CD4-positive, alpha-beta T cell (primary cell): ENCODE measurements at regions not wholly inside any gene's neighbourhood (a gene's known extent, or its start where the extent isn't known, plus 50 kb on each side); places are given as distances from the start of the nearest gene placed in this dataset.

Experiments
- ATAC-seq: fragments of 200-7000 bp; cut with Tn5 transposase; one replicate; pipeline ENCODE4 v1.10.0; 2022; ENCODE audit warnings: mild to moderate bottlenecking; ENCODE audit not compliant: poor library complexity
- CTCF ChIA-PET: fragments of 350-600 bp; sonication (Branson Sonifier 250); formaldehyde crosslinking; loops from one replicate; lab custom pipeline; 2021; ENCODE audit warnings: antibody characterized with exemption, inconsistent platforms; lab: Charles Lee
- POLR2A ChIA-PET: fragments of 350-600 bp; sonication (Branson Sonifier 250); formaldehyde crosslinking; loops from one replicate; lab custom pipeline; 2021; ENCODE audit warnings: antibody characterized with exemption, inconsistent platforms; lab: Charles Lee
- DNase-seq, 14 experiments: peaks; one replicate each; pipeline ENCODE4 v3.0.0-alpha.2; 2013 to 2020; ENCODE audit warnings: mixed read lengths in 2 of 14
- H3K27ac ChIP-seq, 2 donors: one replicate each; pipeline versions ENCODE4 v1.5.1 to v1.7.0; 2013; ENCODE audit warnings: low read length in 2 of 2, low read depth in 1 of 2, mild to moderate bottlenecking in 1 of 2
- H3K27me3 ChIP-seq, 2 experiments: 1 replicate in 1 of 2; 2 replicates in 1 of 2; pipeline versions ENCODE4 v1.6.1 to v1.7.0; 2013; ENCODE audit warnings: low read length in 2 of 2, control low read depth in 1 of 2, mild to moderate bottlenecking in 1 of 2, moderate library complexity in 1 of 2; ENCODE audit not compliant: insufficient read depth in 2 of 2, control insufficient read depth in 1 of 2
- H3K36me3 ChIP-seq: one replicate; pipeline ENCODE4 v1.6.1; 2013; ENCODE audit warnings: low read length, control low read depth; ENCODE audit not compliant: insufficient read depth
- H3K4me1 ChIP-seq: one replicate; pipeline ENCODE4 v1.6.1; 2013; ENCODE audit warnings: low read length, control low read depth; ENCODE audit not compliant: insufficient read depth
- H3K4me3 ChIP-seq: one replicate; pipeline ENCODE4 v1.5.1; 2013; ENCODE audit warnings: mild to moderate bottlenecking, low read length, moderate library complexity
- H3K9me3 ChIP-seq, 2 experiments: 1 replicate in 1 of 2; 2 replicates in 1 of 2; pipeline versions ENCODE4 v1.6.1 to v1.7.0; 2013; ENCODE audit warnings: low read length in 2 of 2, mild to moderate bottlenecking in 2 of 2, control low read depth in 1 of 2, moderate library complexity in 1 of 2; ENCODE audit not compliant: control insufficient read depth in 1 of 2, insufficient read depth in 1 of 2
- H3K27ac Mint-ChIP-seq: one replicate; pipeline ENCODE4 v1.8.0; 2020; ENCODE audit warnings: mixed read lengths
- H3K27me3 Mint-ChIP-seq: one replicate; pipeline ENCODE4 v1.8.0; 2021; ENCODE audit warnings: mixed read lengths
- H3K36me3 Mint-ChIP-seq: one replicate; pipeline ENCODE4 v1.8.0; 2021; ENCODE audit warnings: low read depth, mixed read lengths
- H3K4me1 Mint-ChIP-seq: one replicate; pipeline ENCODE4 v1.8.0; 2021; ENCODE audit warnings: low read depth, mixed read lengths
- H3K4me3 Mint-ChIP-seq: one replicate; pipeline ENCODE4 v1.8.0; 2020; ENCODE audit warnings: mild to moderate bottlenecking, mixed read lengths
- H3K9me3 Mint-ChIP-seq: one replicate; pipeline ENCODE4 v1.8.0; 2020; ENCODE audit warnings: mixed read lengths
- CTCF ChIP-seq: fragments of 200-600 bp; IDR thresholded peaks from one replicate; pipeline ENCODE4 v1.8.0; 2022; ENCODE audit warnings: antibody characterized with exemption, mild to moderate bottlenecking
- intact Hi-C, 2 experiments: fragments of 100-400 bp; cut with DNase I in 1 of 2; cut with micrococcal nuclease in 1 of 2; formaldehyde crosslinking; loops; one replicate each; pipeline versions ENCODE4 v1.15.1 to v1.9.0; 2023 to 2025; cut with DNase I, micrococcal nuclease

- no peak for TF ChIP-seq CTCF
- Mint-ChIP-seq H3K4me1 (no peaks in the 10 kb centered on the region), H3K36me3 (no peaks in the 10 kb centered on the region), H3K4me3 (no peak overlapping the region), H3K9me3 (no peaks in the 10 kb centered on the region), H3K27ac (no peak overlapping the region), H3K27me3 (peaks cover 12% of the 10 kb centered on the region)
- ATAC-seq (no peak), DNase-seq (no peak)
- Histone ChIP-seq H3K36me3 (no peaks in the 10 kb centered on the region), H3K27ac (no peak overlapping the region), H3K9me3 (no peaks in the 10 kb centered on the region), H3K4me1 (no peaks in the 10 kb centered on the region), H3K27me3 (no peaks in the 10 kb centered on the region), H3K4me3 (no peak overlapping the region)
- POLR2A ChIA-PET, result no interaction called here
- CTCF ChIA-PET, result interaction anchor here (0.7 kb wide), 1 partner anchor 17 kb away, joined by 3 read pairs; no protein-coding TSS in a partner anchor
- intact Hi-C loops, result no loop called here
Observed at GRCh38 chr6:141118991-141119390, 1013.7 kb upstream of the GJE1 start.

- no peaks in the 10 kb centered on the region for H3K36me3 Mint-ChIP-seq
- no peaks in the 10 kb centered on the region for H3K4me1 Mint-ChIP-seq
- no peaks in the 10 kb centered on the region for H3K9me3 Mint-ChIP-seq
- no peak overlapping the region for H3K27ac ChIP-seq
- H3K4me1 ChIP-seq, result no peaks in the 10 kb centered on the region
- TF ChIP-seq CTCF, result no peak
- DNase-seq (no peak), ATAC-seq (no peak)
- no peaks in the 10 kb centered on the region for H3K36me3 ChIP-seq
- H3K27me3 Mint-ChIP-seq, result peaks cover 13% of the 10 kb centered on the region
- ChIA-PET POLR2A (no interaction called here), CTCF (no interaction called here)
- H3K4me3 ChIP-seq, result no peak overlapping the region
- intact Hi-C loops, result no loop called here
- no peaks in the 10 kb centered on the region for H3K9me3 ChIP-seq
- no peak overlapping the region for H3K27ac Mint-ChIP-seq
- no peak overlapping the region for H3K4me3 Mint-ChIP-seq
- no peaks in the 10 kb centered on the region for H3K27me3 ChIP-seq
Observed at GRCh38 chr6:141117874-141118273, 1014.9 kb upstream of the GJE1 start.

GRCh38 chr6:141110481-141110880, 1022.2 kb upstream of the GJE1 start:
- no peaks in the 10 kb centered on the region for H3K27me3 ChIP-seq
- Mint-ChIP-seq H3K36me3 (no peaks in the 10 kb centered on the region), H3K4me3 (no peak overlapping the region), H3K27me3 (peaks cover 11% of the 10 kb centered on the region), H3K9me3 (no peaks in the 10 kb centered on the region), H3K4me1 (no peaks in the 10 kb centered on the region), H3K27ac (no peak overlapping the region)
- no peak overlapping the region for H3K27ac ChIP-seq
- intact Hi-C loops, result no loop called here
- H3K4me3 ChIP-seq, result no peak overlapping the region
- no peak for ATAC-seq
- ChIA-PET POLR2A (no interaction called here), CTCF (no interaction called here)
- H3K36me3 ChIP-seq, result no peaks in the 10 kb centered on the region
- TF ChIP-seq CTCF, result no peak
- DNase-seq, result no peak
- no peaks in the 10 kb centered on the region for H3K9me3 ChIP-seq
- no peaks in the 10 kb centered on the region for H3K4me1 ChIP-seq
